Gastroesophageal sphincter (tissue), 3 donors: ENCODE measurements at regions not wholly inside any gene's neighbourhood (a gene's known extent, or its start where the extent isn't known, plus 50 kb on each side); places are given as distances from the start of the nearest gene placed in this dataset.

Source experiments
- CTCF ChIP-seq, 4 experiments: fragments of 200-600 bp in 2 of 4; fragments of 450-650 bp in 2 of 4; sonication (generic) in 1 of 4; IDR thresholded peaks; one replicate each; pipeline ENCODE4 v1.5.1; 2017 to 2019; ENCODE audit warnings: antibody characterized with exemption in 4 of 4, mild to moderate bottlenecking in 2 of 4, moderate library complexity in 2 of 4
- POLR2A ChIP-seq, 2 donors: fragments of 450-650 bp; IDR thresholded peaks; one replicate each; pipeline ENCODE4 v1.6.1; 2017; ENCODE audit warnings: antibody characterized with exemption in 2 of 2, mild to moderate bottlenecking in 2 of 2, moderate library complexity in 1 of 2
- POLR2AphosphoS5 ChIP-seq: sonication (generic); formaldehyde crosslinking; IDR thresholded peaks from one replicate; pipeline ENCODE4 v1.6.1; 2017; ENCODE audit warnings: antibody characterized with exemption

GRCh38 chr5:163631856-163632255 is 126.4 kb downstream of the MAT2B start:
- TF ChIP-seq POLR2AphosphoS5 (no peak), POLR2A (IDR thresholded peaks at IDR 0.05) (no peak), CTCF (IDR thresholded peaks at IDR 0.05) (no peak)
